SK-N-SH treated with all-trans-retinoic acid at 6 μM for 48 hours (cell line): ENCODE measurements at regions not wholly inside any gene's neighbourhood (a gene's known extent, or its start where the extent isn't known, plus 50 kb on each side); places are given as distances from the start of the nearest gene placed in this dataset.

Experiments
- ARNTL ChIP-seq: fragments of 450-650 bp; formaldehyde crosslinking; IDR thresholded peaks from 2 replicates; pipeline ENCODE4 v1.5.0; 2020; ENCODE audit warnings: low read depth, mild to moderate bottlenecking, moderate library complexity, borderline replicate concordance
- ISL1 ChIP-seq: fragments of 250-450 bp; sonication (Bioruptor Pico); IDR thresholded peaks from 2 replicates; pipeline ENCODE4 v2.1.2; 2022; ENCODE audit warnings: mild to moderate bottlenecking, moderate library complexity
- SNAI2 ChIP-seq: fragments of 250-450 bp; sonication (Bioruptor Pico); IDR thresholded peaks from 2 replicates; pipeline ENCODE4 v1.5.0; 2020; ENCODE audit warnings: mild to moderate bottlenecking, moderate library complexity
- ZFP3 ChIP-seq: fragments of 250-450 bp; sonication (Bioruptor Pico); IDR thresholded peaks from 2 replicates; pipeline ENCODE4 v1.5.0; 2020; ENCODE audit warnings: mild to moderate bottlenecking, moderate library complexity
- ZNF565 ChIP-seq: fragments of 450-650 bp; formaldehyde crosslinking; conservative IDR thresholded peaks from 2 replicates; pipeline ENCODE4 v1.5.0; 2020; ENCODE audit warnings: low read depth, mild to moderate bottlenecking, moderate library complexity
- ZNF8 ChIP-seq: fragments of 450-650 bp; formaldehyde crosslinking; IDR thresholded peaks from 2 replicates; pipeline ENCODE4 v1.5.0; 2020; ENCODE audit warnings: mild to moderate bottlenecking, moderate library complexity
- TF ChIP-seq, protein P1 (sequence below): fragments of 250-450 bp; sonication (Bioruptor Pico); IDR thresholded peaks from 2 replicates; pipeline ENCODE4 v1.8.0; 2020; ENCODE audit warnings: mild to moderate bottlenecking, moderate library complexity, borderline replicate concordance

DNA sequence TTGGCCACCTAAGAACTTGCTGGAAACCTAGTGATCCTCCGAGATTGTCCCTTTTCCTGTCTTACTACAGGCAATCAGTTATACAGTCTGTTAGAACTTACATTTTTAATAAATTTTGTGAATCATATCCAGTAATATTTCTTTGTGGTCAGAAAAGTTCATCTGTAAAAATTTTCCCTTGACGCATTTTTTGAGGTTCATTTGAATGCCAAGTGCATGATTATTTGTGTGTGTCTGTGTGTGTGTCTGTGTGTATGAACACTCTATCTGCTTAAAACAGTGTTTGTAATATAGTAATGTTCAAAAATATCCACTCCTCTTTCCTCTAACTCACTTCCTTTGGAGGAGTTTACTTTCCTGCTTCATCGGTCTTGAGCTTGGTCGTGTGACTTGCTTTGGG, 468.7 kb upstream of the FLRT2 start:
- TF ChIP-seq ZNF565 (no peak), ISL1 (no peak), ARNTL (no peak), ZFP3 (CRISPR knock-in tag) (no peak), SNAI2 (no peak), ZNF8 (CRISPR knock-in tag) (no peak)
- TF ChIP-seq, protein P1, sequence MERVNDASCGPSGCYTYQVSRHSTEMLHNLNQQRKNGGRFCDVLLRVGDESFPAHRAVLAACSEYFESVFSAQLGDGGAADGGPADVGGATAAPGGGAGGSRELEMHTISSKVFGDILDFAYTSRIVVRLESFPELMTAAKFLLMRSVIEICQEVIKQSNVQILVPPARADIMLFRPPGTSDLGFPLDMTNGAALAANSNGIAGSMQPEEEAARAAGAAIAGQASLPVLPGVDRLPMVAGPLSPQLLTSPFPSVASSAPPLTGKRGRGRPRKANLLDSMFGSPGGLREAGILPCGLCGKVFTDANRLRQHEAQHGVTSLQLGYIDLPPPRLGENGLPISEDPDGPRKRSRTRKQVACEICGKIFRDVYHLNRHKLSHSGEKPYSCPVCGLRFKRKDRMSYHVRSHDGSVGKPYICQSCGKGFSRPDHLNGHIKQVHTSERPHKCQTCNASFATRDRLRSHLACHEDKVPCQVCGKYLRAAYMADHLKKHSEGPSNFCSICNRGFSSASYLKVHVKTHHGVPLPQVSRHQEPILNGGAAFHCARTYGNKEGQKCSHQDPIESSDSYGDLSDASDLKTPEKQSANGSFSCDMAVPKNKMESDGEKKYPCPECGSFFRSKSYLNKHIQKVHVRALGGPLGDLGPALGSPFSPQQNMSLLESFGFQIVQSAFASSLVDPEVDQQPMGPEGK (CRISPR knock-in tag): no peak
